ENCODE measurements at regions not wholly inside any gene's neighbourhood (a gene's known extent, or its start where the extent isn't known, plus 50 kb on each side); places are given as distances from the start of the nearest gene placed in this dataset.

DNA sequence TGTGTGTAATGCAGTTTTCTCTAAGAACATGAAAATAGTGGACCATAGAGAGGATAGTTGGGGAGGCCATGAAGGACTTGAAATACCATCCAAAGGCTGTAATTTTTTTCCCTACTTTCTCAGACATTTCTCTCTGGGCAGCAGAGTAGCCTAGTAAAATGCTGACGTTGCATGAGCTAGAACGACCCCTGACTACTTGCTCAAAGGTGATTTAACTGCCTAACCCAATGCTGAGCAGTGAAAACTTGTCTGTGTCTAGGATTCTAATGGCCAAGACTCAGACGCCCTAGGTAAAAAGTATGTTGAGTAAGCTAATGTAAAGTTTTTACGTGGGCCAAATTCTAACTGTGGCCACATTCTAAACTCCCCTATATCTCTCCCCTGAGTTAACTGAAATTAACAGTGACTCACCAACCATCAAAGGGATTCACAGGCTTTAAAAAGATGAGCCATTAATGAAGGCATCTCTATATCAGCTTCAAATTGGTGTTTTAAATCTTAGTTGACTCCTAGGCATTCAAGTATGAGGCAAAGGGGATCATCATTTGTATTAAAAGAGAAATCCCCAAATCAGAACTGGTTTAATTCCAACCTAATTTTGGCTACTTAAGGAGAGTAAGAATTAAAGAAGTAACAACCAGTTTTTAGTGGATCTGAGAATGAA is 121.0 kb upstream of the GAS1 start:
- no peak overlapping the region for H3K4me3 ChIP-seq (ENCODE audit: low read depth, low read length)
- DNase-seq (ENCODE audit: low read depth) = no peak
- in situ Hi-C loops (cut with HindIII; ENCODE audit: low sequenced_read_pairs) = loop anchor here (5.0 kb wide), 1 partner anchor 39 kb away; no protein-coding TSS in a partner anchor
- TF ChIP-seq, protein P1, sequence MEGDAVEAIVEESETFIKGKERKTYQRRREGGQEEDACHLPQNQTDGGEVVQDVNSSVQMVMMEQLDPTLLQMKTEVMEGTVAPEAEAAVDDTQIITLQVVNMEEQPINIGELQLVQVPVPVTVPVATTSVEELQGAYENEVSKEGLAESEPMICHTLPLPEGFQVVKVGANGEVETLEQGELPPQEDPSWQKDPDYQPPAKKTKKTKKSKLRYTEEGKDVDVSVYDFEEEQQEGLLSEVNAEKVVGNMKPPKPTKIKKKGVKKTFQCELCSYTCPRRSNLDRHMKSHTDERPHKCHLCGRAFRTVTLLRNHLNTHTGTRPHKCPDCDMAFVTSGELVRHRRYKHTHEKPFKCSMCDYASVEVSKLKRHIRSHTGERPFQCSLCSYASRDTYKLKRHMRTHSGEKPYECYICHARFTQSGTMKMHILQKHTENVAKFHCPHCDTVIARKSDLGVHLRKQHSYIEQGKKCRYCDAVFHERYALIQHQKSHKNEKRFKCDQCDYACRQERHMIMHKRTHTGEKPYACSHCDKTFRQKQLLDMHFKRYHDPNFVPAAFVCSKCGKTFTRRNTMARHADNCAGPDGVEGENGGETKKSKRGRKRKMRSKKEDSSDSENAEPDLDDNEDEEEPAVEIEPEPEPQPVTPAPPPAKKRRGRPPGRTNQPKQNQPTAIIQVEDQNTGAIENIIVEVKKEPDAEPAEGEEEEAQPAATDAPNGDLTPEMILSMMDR (IDR thresholded peaks at IDR 0.05; ENCODE audit: low read depth, low read length, missing control alignments) = no peak

DNA sequence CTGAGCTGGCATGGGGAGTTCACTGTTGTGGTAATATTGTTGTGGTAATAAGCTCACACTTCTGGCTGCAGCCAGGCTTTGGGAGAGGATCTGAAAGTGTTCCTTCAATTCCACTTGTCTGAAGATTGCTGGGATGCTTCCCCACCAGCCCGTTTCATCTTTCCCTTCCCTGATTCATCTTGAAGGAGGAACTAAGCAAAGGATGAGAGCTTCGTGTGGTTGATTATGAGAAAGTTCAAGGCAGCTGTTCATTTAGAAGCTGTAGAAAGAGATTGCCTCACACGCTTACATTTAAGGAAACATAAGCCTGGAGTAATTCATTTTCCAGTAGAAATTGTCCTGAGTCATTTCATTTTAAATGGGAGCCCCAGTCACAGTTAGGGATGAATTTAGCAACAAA is 122.4 kb upstream of the GAS1 start:
- H3K4me3 ChIP-seq (ENCODE audit: low read depth, low read length) = no peak overlapping the region
- in situ Hi-C loops (cut with HindIII; ENCODE audit: low sequenced_read_pairs) = loop anchor here (5.0 kb wide), 1 partner anchor 38 kb away; no protein-coding TSS in a partner anchor
- TF ChIP-seq, protein P1 (IDR thresholded peaks at IDR 0.05; ENCODE audit: low read depth, low read length, missing control alignments) = no peak
- DNase-seq (ENCODE audit: low read depth) = no peak

DNA sequence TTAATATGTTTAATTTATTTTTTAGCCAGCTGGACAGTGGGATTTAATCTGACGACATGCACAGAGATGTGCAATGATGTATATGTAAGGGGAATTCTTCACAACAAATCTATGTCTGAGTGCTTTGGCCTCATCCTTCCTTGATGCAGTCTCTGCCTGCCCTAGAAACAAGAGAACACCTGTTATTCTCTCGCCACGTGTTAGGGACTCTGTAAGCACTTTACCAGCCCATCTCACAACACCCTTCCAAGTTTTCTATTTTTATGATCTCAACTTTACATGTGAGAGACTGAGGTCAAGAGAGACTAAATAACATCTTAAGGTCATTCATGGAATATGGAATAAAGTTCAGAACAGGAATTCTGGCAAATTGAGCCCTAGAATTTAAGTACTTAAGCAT is 123.0 kb upstream of the GAS1 start:
- TF ChIP-seq, protein P1 (IDR thresholded peaks at IDR 0.05; ENCODE audit: low read depth, low read length, missing control alignments) = no peak
- no peak overlapping the region for H3K4me3 ChIP-seq (ENCODE audit: low read depth, low read length)
- in situ Hi-C loops (cut with HindIII; ENCODE audit: low sequenced_read_pairs) = no loop called here
- DNase-seq (ENCODE audit: low read depth) = no peak

DNA sequence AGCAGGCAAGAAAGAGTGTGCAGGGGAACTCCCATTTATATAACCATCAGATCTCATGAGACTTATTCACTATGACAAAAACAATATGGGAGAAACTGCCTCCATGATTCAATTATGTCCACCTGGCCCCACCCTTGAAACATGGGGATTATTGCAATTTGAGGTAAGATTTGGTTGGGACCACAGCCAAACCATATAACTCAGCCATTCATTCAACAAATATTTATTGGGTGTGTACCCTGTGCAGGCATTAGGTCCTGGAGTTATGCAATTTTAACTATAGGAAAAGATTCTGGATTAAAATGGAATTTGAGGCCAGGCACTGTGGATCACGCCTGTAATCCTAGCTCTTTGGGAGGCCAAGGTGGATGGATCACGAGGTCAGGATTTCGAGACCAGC is 124.2 kb upstream of the GAS1 start:
- no peak overlapping the region for H3K4me3 ChIP-seq (ENCODE audit: low read depth, low read length)
- in situ Hi-C loops (cut with HindIII; ENCODE audit: low sequenced_read_pairs) = no loop called here
- no peak for DNase-seq (ENCODE audit: low read depth)
- TF ChIP-seq, protein P1 (IDR thresholded peaks at IDR 0.05; ENCODE audit: low read depth, low read length, missing control alignments) = no peak

DNA sequence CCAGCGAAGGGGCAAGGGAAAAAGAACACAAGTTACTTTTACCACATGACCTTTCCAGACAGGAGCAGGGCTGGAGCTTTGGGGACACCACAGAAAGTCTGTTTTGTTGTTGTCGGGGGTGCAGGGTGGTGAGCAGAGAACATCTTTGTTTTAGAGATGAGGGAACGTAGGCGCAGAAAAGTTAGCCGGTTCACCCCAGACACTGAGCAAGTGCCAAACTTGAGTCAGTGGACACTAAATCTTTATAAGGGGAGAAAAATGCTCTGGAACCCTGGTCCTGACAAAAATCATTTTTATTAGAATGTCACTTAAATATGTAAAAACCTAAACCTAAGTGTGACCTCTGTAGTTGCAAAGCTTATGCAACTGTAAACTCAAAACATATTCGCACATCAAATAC is 126.4 kb upstream of the GAS1 start:
- in situ Hi-C loops (cut with HindIII; ENCODE audit: low sequenced_read_pairs) = no loop called here
- H3K4me3 ChIP-seq (ENCODE audit: low read depth, low read length) = no peak overlapping the region
- no peak for DNase-seq (ENCODE audit: low read depth)
- TF ChIP-seq, protein P1 (IDR thresholded peaks at IDR 0.05; ENCODE audit: low read depth, low read length, missing control alignments) = no peak

DNA sequence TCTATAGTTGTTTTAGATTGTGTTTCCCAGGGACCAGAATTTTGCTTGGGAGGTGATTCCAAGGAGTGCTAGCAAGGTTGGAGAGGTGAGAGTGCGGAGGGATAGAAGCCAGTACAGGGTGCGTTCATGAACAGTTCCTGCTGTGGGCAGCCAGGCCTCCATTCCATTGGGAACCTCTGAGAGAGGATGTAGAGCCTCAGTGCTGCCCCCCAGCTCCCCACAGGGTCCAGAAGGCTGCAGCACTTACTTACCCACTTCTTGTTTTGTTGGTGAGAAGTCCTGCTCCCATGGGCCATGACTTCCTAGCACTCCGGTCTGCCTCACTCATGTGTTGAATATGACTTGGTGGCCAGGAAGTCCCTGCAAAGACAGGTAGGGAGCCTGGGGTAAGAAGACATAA is 128.2 kb upstream of the GAS1 start:
- TF ChIP-seq, protein P1 (IDR thresholded peaks at IDR 0.05; ENCODE audit: low read depth, low read length, missing control alignments) = no peak
- no peak for DNase-seq (ENCODE audit: low read depth)
- H3K4me3 ChIP-seq (ENCODE audit: low read depth, low read length) = no peak overlapping the region
- in situ Hi-C loops (cut with HindIII; ENCODE audit: low sequenced_read_pairs) = no loop called here

Measured in astrocyte of the cerebellum (primary cell).